ENCODE measurements at regions not wholly inside any gene's neighbourhood (a gene's known extent, or its start where the extent isn't known, plus 50 kb on each side); places are given as distances from the start of the nearest gene placed in this dataset.
A peak's percentile ranks its signal among the peaks of the same experiment; 100 is the strongest.

GRCh38 chr1:60151311-60151710, 77.7 kb upstream of the C1orf87 start:
- DNase-seq: no peak

GRCh38 chr1:60149251-60149650, 75.7 kb upstream of the C1orf87 start:
- DNase-seq: no peak

GRCh38 chr1:60146884-60147283, 73.3 kb upstream of the C1orf87 start:
- no peak for DNase-seq

GRCh38 chr1:60145771-60146170, 72.2 kb upstream of the C1orf87 start:
- DNase-seq: no peak

- DNase-seq: no peak
Observed at GRCh38 chr1:60141743-60142142, 68.2 kb upstream of the C1orf87 start.

- no peak for DNase-seq
Observed at GRCh38 chr1:60141276-60141675, 67.7 kb upstream of the C1orf87 start.

GRCh38 chr1:60137406-60137805, 63.8 kb upstream of the C1orf87 start:
- no peak for DNase-seq

- no peak for DNase-seq
Observed at GRCh38 chr1:60136395-60136794, 62.8 kb upstream of the C1orf87 start.

GRCh38 chr1:60134716-60135115, 61.1 kb upstream of the C1orf87 start:
- DNase-seq: peak; percentile 33

- DNase-seq: peak; percentile 81
Observed at GRCh38 chr1:60133848-60134247, 60.3 kb upstream of the C1orf87 start.

GRCh38 chr1:60133000-60133673, 59.6 kb upstream of the C1orf87 start:
- DNase-seq: peak; percentile 97

GRCh38 chr1:60132108-60132507, 58.5 kb upstream of the C1orf87 start:
- no peak for DNase-seq

- no peak for DNase-seq
Observed at GRCh38 chr1:60130703-60131102, 57.1 kb upstream of the C1orf87 start.

- peak; percentile 57 for DNase-seq
Observed at GRCh38 chr1:60129911-60130310, 56.3 kb upstream of the C1orf87 start.

GRCh38 chr1:60126723-60127122, 53.2 kb upstream of the C1orf87 start:
- no peak for DNase-seq
